Islet precursor cell (in vitro differentiated cells): ENCODE measurements at regions not wholly inside any gene's neighbourhood (a gene's known extent, or its start where the extent isn't known, plus 50 kb on each side); places are given as distances from the start of the nearest gene placed in this dataset.
A peak's percentile ranks its signal among the peaks of the same experiment; 100 is the strongest.

ENCODE experiments used
- DNase-seq: peaks from one replicate; pipeline ENCODE4 v3.0.0-alpha.2; 2018

DNA sequence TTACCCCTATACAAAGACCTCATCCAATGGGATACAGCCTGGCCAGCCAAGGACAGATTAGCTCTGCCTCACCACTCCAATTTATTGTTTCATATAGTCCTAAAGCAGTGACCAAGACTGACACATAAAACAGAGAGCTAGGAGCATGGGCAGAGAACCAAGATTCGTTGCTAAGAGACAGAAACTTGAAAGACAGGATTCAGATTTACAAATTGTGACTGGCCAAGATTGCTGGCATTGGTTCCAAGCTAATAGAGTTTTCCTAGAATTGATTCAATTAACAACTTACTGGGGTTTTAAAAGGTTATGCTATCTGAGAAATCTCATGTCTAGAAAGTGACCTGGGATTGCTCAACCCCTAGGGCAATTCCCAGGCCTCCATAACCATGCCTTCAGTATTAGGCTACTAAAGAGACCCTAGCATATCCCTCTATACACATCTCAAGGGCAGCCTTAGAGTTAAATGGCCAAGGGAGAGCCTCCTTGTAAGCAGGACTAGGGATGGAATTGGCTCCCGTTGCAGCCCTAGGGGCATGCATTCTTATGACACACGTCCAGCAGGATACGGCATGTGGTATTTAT lies 75.6 kb downstream of the ICOS start:
- peak; percentile 77 for DNase-seq

DNA sequence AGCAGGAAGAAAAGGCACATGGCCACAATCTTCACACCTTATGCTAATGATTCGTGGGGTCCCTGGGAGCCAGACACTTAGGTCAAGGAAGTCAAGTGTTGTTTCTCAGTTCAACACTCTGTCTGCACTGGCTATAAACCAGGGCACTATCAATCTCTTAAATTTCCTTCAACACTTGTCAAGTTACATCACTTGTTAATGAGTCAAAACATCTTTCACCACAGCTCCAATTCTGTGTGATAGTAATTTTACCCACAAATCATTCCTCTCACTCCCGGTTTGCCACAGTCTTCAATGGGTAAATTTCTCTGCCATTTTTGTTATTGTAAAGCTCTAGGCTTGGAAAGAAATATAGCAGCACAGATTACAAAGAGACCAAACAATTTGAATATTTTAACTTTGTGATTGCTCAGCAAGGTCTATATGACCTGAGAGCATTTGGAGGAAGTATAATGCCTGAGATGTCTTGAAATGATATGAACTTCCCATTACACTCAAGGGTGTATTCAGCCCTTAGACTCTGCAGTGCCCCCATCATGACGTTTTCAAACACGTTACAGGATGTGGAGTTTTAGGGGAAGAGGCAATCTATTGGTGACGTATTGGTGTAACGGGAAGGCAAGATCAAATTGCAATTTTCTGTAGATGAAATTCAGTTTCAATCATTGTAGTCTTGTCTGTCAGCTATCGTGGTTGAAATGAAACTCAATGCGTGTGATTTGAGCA lies 78.7 kb downstream of the ICOS start:
- no peak for DNase-seq

DNA sequence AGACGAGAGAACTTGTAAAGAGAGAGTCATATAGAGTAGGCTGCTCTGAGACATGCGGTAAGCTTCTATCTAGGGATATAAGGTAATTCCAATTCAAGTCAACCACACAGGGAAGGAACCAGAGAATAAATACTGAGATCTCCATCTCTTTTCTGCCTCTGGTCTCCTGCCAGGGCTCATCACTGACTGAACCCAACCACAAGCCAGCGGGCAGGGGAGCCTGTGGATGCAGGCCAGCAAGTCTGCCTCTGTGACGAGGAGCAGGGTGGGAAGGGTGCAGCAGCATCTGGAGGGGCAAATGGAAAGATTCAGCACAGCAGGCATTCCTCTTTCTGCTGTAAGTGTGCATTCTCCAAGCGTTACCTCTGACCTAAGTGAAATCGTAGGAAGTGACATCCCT lies 82.2 kb downstream of the ICOS start:
- no peak for DNase-seq

DNA sequence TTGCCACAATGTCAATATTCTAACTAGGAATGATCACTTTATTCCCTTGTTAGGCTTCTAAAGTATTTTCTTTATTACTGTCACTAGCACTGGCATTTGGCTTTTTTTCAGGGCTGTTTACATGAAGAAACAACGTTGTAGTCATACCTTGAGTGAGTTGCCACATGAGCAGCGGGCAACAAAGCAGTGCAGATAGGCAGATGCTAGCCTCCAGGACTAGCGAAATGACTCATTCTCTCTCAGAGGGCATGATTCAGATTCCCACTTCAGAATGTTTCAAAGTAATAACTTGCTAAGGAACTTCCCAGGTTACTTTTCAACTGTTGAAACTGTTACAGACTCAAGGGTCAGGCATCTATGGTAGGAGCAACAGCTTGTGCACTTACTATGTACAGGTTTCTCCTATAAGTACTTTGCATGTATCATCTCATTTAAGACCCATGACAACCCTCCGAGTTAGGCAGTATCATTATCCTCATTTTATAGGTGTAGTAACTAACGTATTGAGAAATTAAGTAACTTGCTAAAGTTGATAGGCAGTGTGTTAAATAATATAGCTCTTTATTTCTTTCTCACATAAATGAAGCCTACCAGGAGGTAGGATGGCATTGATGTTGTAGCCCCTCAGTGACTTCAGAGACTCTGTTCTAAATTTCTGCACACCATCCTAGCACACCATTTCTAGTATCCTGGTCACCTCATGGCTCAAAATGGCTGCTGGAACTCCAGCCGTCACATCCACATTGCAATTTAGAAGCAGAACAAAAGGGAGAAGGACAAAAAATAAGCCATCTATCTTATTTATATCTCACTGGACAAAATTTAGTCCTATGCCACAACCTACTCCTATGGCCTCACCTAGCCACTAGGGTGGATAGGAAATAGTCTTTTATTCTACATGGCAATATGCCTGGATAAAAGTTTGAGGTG lies 83.3 kb downstream of the ICOS start:
- DNase-seq: no peak

GRCh38 chr2:204021290-204022081 lies 84.9 kb downstream of the ICOS start:
- DNase-seq: no peak

GRCh38 chr2:204022550-204022949 lies 86.0 kb downstream of the ICOS start:
- DNase-seq: no peak

DNA sequence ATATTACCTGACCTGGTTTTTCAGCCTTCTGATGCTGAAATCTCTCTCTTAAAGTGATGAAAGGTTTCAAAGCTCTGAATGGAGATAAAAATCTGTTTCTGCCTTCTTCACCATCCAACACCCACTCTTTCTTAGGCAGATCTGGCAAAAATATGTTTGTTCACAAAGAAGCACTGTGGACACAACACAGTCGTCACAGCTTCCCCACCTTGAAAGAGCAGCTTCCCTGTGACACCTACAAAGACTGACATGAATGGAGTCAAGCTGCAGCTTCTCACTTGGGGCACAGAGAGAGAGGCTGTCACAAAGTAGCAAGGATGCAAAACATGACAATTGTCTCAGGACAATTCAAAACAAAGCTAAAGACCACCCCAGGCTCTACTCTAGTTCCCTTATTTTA lies 86.5 kb downstream of the ICOS start:
- no peak for DNase-seq

GRCh38 chr2:204024503-204024902 lies 87.9 kb downstream of the ICOS start:
- peak; percentile 57 for DNase-seq

GRCh38 chr2:204024906-204025475 lies 88.4 kb downstream of the ICOS start:
- no peak for DNase-seq

GRCh38 chr2:204026294-204026693 lies 89.7 kb downstream of the ICOS start:
- no peak for DNase-seq

DNA sequence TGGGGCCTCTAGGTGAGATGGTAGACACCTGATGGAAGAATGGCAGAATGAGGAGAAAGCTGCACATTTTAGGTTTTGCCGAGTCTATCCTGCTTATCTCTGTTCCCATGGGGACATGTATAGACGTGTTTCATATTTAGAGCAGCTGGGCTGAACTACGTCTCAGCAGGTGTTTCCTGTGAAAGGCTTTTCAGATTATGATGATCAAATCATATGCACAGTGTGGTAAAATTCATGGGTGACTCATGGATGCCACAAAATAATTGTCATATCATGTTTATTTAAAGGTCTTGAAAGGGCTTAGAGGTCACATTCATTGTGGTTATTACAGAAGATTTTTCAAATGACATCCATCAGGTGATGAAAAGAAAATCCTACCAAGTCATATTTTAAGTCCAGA lies 90.5 kb downstream of the ICOS start:
- no peak for DNase-seq

DNA sequence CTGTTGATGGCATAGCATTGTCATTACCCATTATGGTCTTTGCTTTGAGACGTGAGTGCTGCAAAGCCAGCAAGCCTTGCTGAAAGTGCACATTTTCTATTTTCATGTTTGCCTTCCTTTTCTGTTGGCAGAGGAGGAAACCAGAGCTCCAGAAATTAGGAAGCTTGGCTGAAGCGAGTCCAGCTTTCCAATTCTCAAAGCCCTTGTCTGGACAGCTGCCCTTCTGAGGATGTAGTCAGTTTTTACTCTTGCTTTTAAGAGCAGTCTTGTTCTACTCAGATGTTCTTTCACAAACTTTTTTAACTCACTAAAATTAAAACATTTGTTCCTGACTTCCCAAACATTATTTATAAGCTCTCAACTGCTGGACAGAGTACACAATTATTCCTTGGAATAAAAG lies 93.8 kb downstream of the ICOS start:
- no peak for DNase-seq

- DNase-seq: no peak
These were observed 94.5 kb downstream of the ICOS start for GRCh38 chr2:204031056-204031455.

- no peak for DNase-seq
These were observed 95.7 kb downstream of the ICOS start for GRCh38 chr2:204032301-204032700.

DNA sequence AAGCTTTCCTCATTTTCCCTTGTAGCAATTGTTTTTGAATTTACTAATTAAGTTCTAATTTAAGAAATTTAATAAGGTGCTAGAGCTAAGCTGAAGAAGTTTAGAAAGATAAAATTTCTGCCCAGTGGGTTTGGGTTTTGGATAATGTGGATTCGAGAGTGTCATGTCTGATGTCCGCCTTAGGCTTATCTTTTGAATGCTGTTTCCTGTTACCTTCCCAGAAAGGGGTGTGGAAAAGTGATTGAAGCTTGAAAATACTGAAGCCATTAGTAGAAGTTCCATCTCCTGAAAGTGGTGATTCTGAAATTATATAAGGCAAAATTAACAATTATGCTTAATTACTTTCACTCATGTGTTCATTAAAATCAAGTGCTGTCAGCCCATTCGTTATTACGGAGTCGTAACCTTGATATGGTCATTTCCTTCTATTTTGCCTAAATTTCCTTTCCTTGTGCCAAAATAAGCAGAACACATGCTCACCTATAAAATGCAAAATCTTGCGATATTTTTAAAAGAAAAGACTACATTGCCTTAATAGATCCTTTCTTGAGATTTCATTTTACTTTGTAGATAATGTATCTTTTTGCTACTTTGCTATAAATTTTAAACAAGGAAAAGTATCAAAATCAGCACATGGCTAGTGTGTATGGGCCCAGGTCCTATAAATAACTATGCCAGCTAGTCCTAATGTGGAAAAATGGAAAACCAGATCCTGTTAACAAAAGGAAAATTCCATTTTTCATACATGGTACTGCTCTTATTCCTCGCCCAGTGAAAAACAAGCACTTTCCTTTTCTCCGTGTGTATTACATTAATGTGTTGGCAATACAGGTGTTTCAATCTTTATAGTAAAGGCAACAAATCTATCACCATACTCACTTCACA lies 97.3 kb downstream of the ICOS start:
- DNase-seq: no peak

GRCh38 chr2:204036706-204037105 lies 100.1 kb downstream of the ICOS start:
- no peak for DNase-seq

DNA sequence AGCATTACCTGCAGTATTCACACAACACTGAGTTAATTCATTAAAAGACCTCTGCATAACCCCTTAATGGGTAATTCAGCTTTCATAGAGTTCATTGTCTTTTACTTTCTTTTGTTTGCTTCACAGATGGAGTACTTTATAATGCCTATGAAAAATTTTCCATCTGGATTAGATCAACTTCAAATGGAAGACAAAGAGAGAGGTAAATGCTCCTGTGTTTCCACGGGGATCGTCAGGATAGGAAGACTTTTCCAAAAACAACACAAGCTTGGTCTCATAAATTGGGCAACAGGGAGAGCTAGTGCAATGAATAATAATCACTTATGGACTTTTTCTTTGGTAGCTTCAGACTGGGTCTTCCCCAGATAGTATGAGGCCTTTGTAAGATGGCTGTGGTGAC lies 100.7 kb downstream of the ICOS start:
- no peak for DNase-seq

- DNase-seq: no peak
These were observed 102.8 kb downstream of the ICOS start for GRCh38 chr2:204039298-204039838.

- DNase-seq: no peak
These were observed 103.5 kb downstream of the ICOS start for GRCh38 chr2:204040016-204040415.

DNA sequence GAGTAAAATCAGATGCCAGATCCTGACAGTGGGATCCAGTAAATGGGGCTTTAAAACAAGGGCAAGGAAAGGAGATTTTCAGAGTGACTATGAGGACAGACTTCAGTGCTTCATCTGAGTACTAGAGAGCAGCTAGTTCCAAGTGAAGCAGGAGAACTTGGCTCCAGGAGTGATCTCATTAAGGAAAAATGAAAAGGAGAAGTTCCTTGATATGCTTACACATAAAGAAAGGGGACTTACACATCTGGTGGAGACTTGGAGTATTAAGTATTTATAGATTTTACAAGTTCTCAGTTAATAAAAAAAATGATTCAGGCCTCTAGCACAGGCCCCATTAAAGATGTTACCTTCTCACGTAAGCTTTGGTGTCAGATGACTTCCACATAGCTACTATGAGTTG lies 105.8 kb downstream of the ICOS start:
- no peak for DNase-seq

GRCh38 chr2:204046145-204046544 lies 109.6 kb downstream of the ICOS start:
- no peak for DNase-seq
